ENCODE measurements at regions not wholly inside any gene's neighbourhood (a gene's known extent, or its start where the extent isn't known, plus 50 kb on each side); places are given as distances from the start of the nearest gene placed in this dataset.
"Not testable (repeated sequence)": the region's sequence is repeated elsewhere in the genome, so short reads cannot be mapped to it uniquely, and the experiment has no call there.

DNA sequence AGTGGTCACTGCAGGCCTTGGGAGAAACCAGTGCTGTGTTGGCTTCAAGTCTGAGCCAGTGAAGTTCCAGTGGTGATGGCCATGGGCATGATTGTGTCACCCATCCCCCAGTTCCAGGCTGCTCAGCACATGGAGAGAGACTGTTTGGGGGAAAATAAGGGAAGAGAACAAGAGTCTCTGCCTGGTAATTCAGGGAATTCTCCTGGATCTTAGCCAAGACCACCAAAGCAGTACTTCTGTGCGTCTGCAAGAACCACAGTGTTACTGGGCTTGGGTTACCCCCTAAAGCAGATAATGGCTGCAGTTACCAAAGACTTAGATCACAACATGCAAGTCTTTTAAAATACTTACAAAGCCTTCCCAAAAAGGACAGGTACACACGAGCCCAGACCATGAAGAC is 225.0 kb upstream of the SEMA3C start:
- POLR2A ChIA-PET = no interaction called here
- TF ChIP-seq, protein P1, sequence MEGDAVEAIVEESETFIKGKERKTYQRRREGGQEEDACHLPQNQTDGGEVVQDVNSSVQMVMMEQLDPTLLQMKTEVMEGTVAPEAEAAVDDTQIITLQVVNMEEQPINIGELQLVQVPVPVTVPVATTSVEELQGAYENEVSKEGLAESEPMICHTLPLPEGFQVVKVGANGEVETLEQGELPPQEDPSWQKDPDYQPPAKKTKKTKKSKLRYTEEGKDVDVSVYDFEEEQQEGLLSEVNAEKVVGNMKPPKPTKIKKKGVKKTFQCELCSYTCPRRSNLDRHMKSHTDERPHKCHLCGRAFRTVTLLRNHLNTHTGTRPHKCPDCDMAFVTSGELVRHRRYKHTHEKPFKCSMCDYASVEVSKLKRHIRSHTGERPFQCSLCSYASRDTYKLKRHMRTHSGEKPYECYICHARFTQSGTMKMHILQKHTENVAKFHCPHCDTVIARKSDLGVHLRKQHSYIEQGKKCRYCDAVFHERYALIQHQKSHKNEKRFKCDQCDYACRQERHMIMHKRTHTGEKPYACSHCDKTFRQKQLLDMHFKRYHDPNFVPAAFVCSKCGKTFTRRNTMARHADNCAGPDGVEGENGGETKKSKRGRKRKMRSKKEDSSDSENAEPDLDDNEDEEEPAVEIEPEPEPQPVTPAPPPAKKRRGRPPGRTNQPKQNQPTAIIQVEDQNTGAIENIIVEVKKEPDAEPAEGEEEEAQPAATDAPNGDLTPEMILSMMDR (IDR thresholded peaks at IDR 0.05; ENCODE audit: extremely low read depth in 1 of 2, insufficient read depth in 1 of 2, low read depth in 1 of 2, low read length in 2 of 2) = no peak
- no peak for TF ChIP-seq POLR2AphosphoS5 (IDR thresholded peaks at IDR 0.05; ENCODE audit: insufficient read depth, low read depth, low read length)
- no peak for TF ChIP-seq FOS (IDR thresholded peaks at IDR 0.05; ENCODE audit: borderline replicate concordance, insufficient read depth, low read length)
- TF ChIP-seq, protein P2, sequence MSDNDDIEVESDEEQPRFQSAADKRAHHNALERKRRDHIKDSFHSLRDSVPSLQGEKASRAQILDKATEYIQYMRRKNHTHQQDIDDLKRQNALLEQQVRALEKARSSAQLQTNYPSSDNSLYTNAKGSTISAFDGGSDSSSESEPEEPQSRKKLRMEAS (IDR thresholded peaks at IDR 0.05; ENCODE audit: insufficient read depth, insufficient read length) = no peak
- no peak for TF ChIP-seq JUN (IDR thresholded peaks at IDR 0.05; ENCODE audit: borderline replicate concordance, insufficient read depth, insufficient read length, low read depth)
- dilution Hi-C loops (cut with MboI; ENCODE audit: extremely low pct_ligation_motif_present, low sequenced_read_pairs) = no loop called here
- intact Hi-C loops (cut with micrococcal nuclease) = no loop called here
- Histone ChIP-seq H3K9me1 (replicated peaks; ENCODE audit: control insufficient read depth, extremely low read depth, insufficient read depth, low read length) (no peaks in the 10 kb centered on the region), H3K79me2 (ENCODE audit: control insufficient read depth, insufficient read depth, low read length) (no peaks in the 10 kb centered on the region), H3K9ac (replicated peaks; ENCODE audit: extremely low read depth, insufficient read depth, low read length) (no peak overlapping the region), H3K4me3 (replicated peaks in 1 of 3; ENCODE audit: insufficient read depth in 1 of 3, low read depth in 1 of 3, low read length in 3 of 3) (no peak overlapping the region), H3K4me2 (ENCODE audit: insufficient read depth, low read length) (no peak overlapping the region), H3K36me3 (ENCODE audit: control insufficient read depth in 2 of 2, extremely low read depth in 1 of 2, insufficient read depth in 2 of 2, low read length in 2 of 2) (no peaks in the 10 kb centered on the region), H3K4me1 (ENCODE audit: control insufficient read depth, extremely low read depth, insufficient read depth, low read length) (no peaks in the 10 kb centered on the region), H2AFZ (ENCODE audit: low read depth, low read length) (no peak overlapping the region), H3K27me3 (ENCODE audit: control insufficient read depth in 2 of 2, insufficient read depth in 2 of 2, low read length in 2 of 2) (no peaks in the 10 kb centered on the region), H4K20me1 (replicated peaks; ENCODE audit: control insufficient read depth, extremely low read depth, insufficient read depth, low read length) (no peaks in the 10 kb centered on the region), H3K27ac (ENCODE audit: insufficient read depth, low read depth, low read length) (no peak overlapping the region), H3K9me3 (replicated peaks; ENCODE audit: control insufficient read depth, insufficient read depth, low read length) (no peaks in the 10 kb centered on the region)
- FAIRE-seq (no peak), DNase-seq (ENCODE audit: low read depth, low spot score) (no peak)
- no TSS peak for BruUV-seq (replicated peaks)
- CTCF ChIA-PET = no interaction called here

DNA sequence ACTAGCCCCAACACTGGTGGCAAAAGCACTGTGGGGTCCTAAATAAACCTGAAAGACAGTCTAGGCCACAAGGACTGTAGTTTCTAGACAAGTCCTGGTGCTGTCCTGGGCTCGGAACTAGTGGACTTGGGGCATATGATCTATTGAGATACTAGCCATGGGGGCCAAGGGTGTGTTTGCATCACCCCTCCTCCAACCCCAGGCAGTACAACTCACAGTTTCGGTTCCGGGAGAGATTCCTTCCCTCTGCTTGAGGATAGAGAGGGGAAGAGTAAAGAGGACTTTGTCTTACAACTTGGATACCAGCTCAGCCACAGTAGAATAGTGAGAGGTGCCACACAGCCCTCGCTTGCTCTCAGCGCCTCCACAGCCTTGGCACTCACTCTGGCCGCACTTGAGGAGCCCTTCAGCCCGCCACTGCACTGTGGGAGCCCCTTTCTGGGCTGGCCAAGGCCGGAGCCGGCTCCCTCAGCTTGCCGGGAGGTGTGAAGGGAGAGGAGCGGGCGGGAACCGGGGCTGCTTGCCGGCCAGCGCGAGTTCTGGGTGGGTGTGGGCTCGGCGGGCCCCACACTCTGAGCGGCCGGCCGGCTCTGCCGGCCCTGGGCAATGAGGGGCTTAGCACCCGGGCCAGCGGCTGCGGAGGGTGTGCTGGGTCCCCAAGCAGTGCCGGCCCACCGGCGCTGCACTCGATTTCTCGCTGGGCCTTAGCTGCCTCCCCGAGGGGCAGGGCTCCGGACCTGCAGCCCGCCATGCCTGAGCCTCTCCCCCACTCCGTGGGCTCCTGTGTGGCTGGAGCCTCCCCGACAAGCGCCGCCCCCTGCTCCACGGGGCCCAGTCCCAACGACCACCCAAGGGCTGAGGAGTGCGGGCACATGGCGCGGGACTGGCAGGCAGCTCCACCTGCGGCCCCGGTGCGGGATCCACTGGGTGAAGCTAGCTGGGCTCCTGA is 222.7 kb upstream of the SEMA3C start:
- H3K9me1 ChIP-seq (replicated peaks; ENCODE audit: control insufficient read depth, extremely low read depth, insufficient read depth, low read length); H3K9me3 ChIP-seq (replicated peaks; ENCODE audit: control insufficient read depth, insufficient read depth, low read length); BruUV-seq (replicated peaks); H3K27me3 ChIP-seq (ENCODE audit: control insufficient read depth in 2 of 2, insufficient read depth in 2 of 2, low read length in 2 of 2); dilution Hi-C loops (cut with MboI; ENCODE audit: extremely low pct_ligation_motif_present, low sequenced_read_pairs); H3K9ac ChIP-seq (replicated peaks; ENCODE audit: extremely low read depth, insufficient read depth, low read length); CTCF ChIA-PET; H3K4me3 ChIP-seq (replicated peaks in 1 of 3; ENCODE audit: insufficient read depth in 1 of 3, low read depth in 1 of 3, low read length in 3 of 3); H3K4me1 ChIP-seq (ENCODE audit: control insufficient read depth, extremely low read depth, insufficient read depth, low read length); H4K20me1 ChIP-seq (replicated peaks; ENCODE audit: control insufficient read depth, extremely low read depth, insufficient read depth, low read length); H3K27ac ChIP-seq (ENCODE audit: insufficient read depth, low read depth, low read length); DNase-seq (ENCODE audit: low read depth, low spot score); H3K4me2 ChIP-seq (ENCODE audit: insufficient read depth, low read length); H2AFZ ChIP-seq (ENCODE audit: low read depth, low read length); intact Hi-C loops (cut with micrococcal nuclease); FAIRE-seq; POLR2A ChIA-PET; H3K79me2 ChIP-seq (ENCODE audit: control insufficient read depth, insufficient read depth, low read length); H3K36me3 ChIP-seq (ENCODE audit: control insufficient read depth in 2 of 2, extremely low read depth in 1 of 2, insufficient read depth in 2 of 2, low read length in 2 of 2): not testable (repeated sequence)
